Tibial artery (tissue), 4 donors: ENCODE measurements at regions not wholly inside any gene's neighbourhood (a gene's known extent, or its start where the extent isn't known, plus 50 kb on each side); places are given as distances from the start of the nearest gene placed in this dataset.

Experiments
- DNase-seq, 2 donors: peaks; one replicate each; pipeline ENCODE4 v3.0.0-alpha.2; 2019
- H3K27ac ChIP-seq, 2 donors: fragments of 200-600 bp; sonication (generic) in 1 of 2; 1 replicate in 1 of 2; 2 replicates in 1 of 2; pipeline ENCODE4 v1.5.1; 2018 to 2019; ENCODE audit warnings: mild to moderate bottlenecking in 1 of 2
- H3K27me3 ChIP-seq, 2 donors: fragments of 200-600 bp; sonication (generic) in 1 of 2; one replicate each; pipeline versions ENCODE4 v1.5.1 to v1.6.0; 2016 to 2019
- H3K36me3 ChIP-seq, 3 donors: fragments of 200-600 bp; sonication (generic) in 2 of 3; one replicate each; pipeline ENCODE4 v1.5.1; 2016 to 2019; ENCODE audit warnings: mild to moderate bottlenecking in 2 of 3
- H3K4me1 ChIP-seq, 4 donors: fragments of 200-600 bp; sonication (generic) in 2 of 4; 1 replicate in 3 of 4; 2 replicates in 1 of 4; pipeline ENCODE4 v1.5.1; 2016 to 2019
- H3K4me3 ChIP-seq, 2 donors: fragments of 200-600 bp; sonication (generic) in 1 of 2; 1 replicate in 1 of 2; 2 replicates in 1 of 2; pipeline ENCODE4 v1.5.1; 2018 to 2019; ENCODE audit warnings: mild to moderate bottlenecking in 2 of 2
- H3K9me3 ChIP-seq, 3 donors: fragments of 200-600 bp; sonication (generic) in 1 of 3; one replicate each; pipeline ENCODE4 v1.5.1; 2016 to 2019
- intact Hi-C: fragments of 100-400 bp; cut with DNase I; formaldehyde crosslinking; loops from one replicate; pipeline ENCODE4 v1.15.0; 2023; ENCODE audit warnings: low total_unique reads
- TF ChIP-seq, protein P1 (sequence below), 2 experiments: fragments of 200-600 bp in 1 of 2; fragments of 450-650 bp in 1 of 2; IDR thresholded peaks; one replicate each; pipeline ENCODE4 v1.5.1; 2017 to 2019; ENCODE audit warnings: antibody characterized with exemption in 2 of 2, mild to moderate bottlenecking in 1 of 2, moderate library complexity in 1 of 2

DNA sequence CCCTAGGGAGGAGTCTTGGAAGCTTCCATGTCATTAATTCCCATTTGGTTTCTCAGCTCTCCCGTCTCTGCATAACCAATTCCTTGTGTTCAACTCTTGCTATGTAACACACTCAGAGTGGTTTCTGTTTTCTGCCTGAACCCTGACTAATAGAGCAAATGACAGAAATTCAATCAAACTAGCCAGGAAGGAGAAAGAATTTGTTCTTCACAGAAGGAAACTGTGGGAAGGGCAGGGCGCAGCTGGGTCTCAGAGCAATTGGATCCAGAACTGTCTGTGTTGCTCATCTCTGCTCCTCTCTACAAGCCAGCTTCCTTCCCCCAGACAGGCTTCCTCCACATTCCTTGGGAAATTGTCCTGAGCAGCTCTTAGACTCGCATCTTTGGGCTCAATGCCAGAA is 269.8 kb downstream of the TNS1 start:
- H3K9me3 ChIP-seq, result no peaks in the 10 kb centered on the region
- H3K4me1 ChIP-seq, result peaks cover 6 to 94% (median 24%) of the 10 kb centered on the region in 4 donors
- intact Hi-C loops, result no loop called here
- H3K27ac ChIP-seq, result peak overlapping the region in 1 of 2 donors; percentile 46
- H3K4me3 ChIP-seq, result no peak overlapping the region
- TF ChIP-seq, protein P1, sequence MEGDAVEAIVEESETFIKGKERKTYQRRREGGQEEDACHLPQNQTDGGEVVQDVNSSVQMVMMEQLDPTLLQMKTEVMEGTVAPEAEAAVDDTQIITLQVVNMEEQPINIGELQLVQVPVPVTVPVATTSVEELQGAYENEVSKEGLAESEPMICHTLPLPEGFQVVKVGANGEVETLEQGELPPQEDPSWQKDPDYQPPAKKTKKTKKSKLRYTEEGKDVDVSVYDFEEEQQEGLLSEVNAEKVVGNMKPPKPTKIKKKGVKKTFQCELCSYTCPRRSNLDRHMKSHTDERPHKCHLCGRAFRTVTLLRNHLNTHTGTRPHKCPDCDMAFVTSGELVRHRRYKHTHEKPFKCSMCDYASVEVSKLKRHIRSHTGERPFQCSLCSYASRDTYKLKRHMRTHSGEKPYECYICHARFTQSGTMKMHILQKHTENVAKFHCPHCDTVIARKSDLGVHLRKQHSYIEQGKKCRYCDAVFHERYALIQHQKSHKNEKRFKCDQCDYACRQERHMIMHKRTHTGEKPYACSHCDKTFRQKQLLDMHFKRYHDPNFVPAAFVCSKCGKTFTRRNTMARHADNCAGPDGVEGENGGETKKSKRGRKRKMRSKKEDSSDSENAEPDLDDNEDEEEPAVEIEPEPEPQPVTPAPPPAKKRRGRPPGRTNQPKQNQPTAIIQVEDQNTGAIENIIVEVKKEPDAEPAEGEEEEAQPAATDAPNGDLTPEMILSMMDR (IDR thresholded peaks at IDR 0.05), result no peak
- H3K27me3 ChIP-seq, result no peaks in the 10 kb centered on the region
- peaks cover 11 to 28% (median 23%) of the 10 kb centered on the region in 3 donors for H3K36me3 ChIP-seq
- DNase-seq, result no peak

GRCh38 chr2:217731805-217732204 is 271.0 kb downstream of the TNS1 start:
- TF ChIP-seq, protein P1 (IDR thresholded peaks at IDR 0.05), result no peak
- H3K4me1 ChIP-seq, result peaks cover 6 to 84% (median 23%) of the 10 kb centered on the region in 4 donors
- no peak for DNase-seq
- H3K27ac ChIP-seq, result no peak overlapping the region
- intact Hi-C loops, result no loop called here
- H3K36me3 ChIP-seq, result peaks cover 8 to 29% (median 18%) of the 10 kb centered on the region in 3 donors
- no peak overlapping the region for H3K4me3 ChIP-seq
- no peaks in the 10 kb centered on the region for H3K27me3 ChIP-seq
- no peaks in the 10 kb centered on the region for H3K9me3 ChIP-seq

DNA sequence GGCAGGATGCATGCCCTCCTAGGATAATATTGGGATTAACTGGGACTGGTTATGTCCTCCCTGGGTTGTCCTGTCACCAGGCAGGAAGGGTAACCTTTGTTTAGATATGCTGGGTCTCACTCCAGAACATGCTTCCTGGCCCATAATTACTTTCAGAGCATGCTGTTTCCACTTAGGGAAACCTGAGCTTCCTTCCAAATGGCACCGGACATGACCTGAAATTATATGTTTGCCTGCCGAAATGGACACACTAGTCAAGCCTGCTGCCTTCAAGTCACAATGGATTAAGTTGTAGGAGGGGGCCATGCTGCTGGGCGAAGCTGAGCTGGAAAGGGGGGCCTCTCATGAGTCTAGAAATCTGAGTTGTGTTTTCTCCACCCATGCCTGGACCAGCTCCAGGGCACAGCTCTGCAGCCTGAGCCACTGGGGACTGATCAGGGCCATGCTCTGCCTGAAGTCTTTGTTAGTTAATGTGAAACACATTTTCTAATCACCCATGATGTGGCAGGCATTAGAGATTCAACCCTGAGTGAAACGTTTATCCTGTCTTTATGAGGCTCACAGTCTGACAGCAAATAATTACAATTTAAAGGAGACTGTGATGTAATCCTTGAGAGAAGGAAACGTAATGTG is 273.3 kb downstream of the TNS1 start:
- Histone ChIP-seq H3K4me3 (no peak overlapping the region), H3K9me3 (no peaks in the 10 kb centered on the region), H3K27ac (peak overlapping the region; percentile 27 to 47), H3K36me3 (peaks cover 19 to 23% (median 21%) of the 10 kb centered on the region in 3 donors), H3K4me1 (peaks cover 6 to 64% (median 23%) of the 10 kb centered on the region in 4 donors), H3K27me3 (no peaks in the 10 kb centered on the region)
- no peak for DNase-seq
- TF ChIP-seq, protein P1 (IDR thresholded peaks at IDR 0.05), result no peak
- intact Hi-C loops, result no loop called here

DNA sequence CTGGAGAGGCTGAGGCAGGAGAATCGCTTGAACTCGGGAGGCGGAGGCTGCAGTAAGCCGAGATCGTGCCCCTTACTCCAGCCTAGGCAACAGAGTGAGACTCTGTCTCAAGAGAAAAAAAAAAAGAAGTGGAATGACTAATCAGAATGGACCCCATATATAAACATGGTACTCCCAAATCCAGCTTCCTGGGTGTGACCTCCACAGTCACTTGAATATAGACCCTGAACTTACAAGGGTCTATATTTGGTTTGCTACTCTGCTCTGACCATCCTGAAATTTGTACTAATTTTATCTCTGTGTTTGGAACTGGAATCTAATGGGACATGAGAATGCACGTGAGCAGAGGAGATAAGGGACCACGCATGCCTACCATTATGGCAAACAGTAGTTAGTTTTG is 275.0 kb downstream of the TNS1 start:
- TF ChIP-seq, protein P1 (IDR thresholded peaks at IDR 0.05), result no peak
- DNase-seq, result no peak
- Histone ChIP-seq H3K27me3 (no peaks in the 10 kb centered on the region), H3K9me3 (no peaks in the 10 kb centered on the region), H3K27ac (peak overlapping the region in 1 of 2 donors; percentile 25), H3K4me1 (peaks cover 6 to 46% (median 23%) of the 10 kb centered on the region in 4 donors), H3K36me3 (peaks cover 10 to 23% (median 15%) of the 10 kb centered on the region in 3 donors), H3K4me3 (no peak overlapping the region)
- intact Hi-C loops, result no loop called here

DNA sequence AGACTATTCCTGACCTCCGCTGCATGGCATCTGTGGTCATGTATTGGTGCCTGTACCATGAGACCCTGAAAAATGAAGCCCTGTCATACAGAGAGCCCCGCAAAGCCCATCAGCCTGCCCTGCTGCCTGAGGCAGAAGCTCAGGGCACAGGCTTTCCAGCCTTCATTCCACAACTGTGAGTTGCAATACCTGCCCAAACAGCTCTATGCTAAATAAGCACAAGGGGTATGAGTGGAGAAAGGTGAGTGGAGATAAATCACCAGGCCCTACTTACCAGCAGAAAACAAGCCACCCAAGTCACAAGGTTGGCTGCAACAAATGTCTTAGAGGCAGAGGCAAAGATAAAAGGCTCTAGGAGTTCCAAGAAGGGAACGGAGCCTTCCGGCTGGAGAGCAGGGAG is 277.4 kb downstream of the TNS1 start:
- no peak overlapping the region for H3K27ac ChIP-seq
- H3K9me3 ChIP-seq, result no peaks in the 10 kb centered on the region
- TF ChIP-seq, protein P1 (IDR thresholded peaks at IDR 0.05), result no peak
- no peak for DNase-seq
- peaks cover 6 to 22% (median 13%) of the 10 kb centered on the region in 4 donors for H3K4me1 ChIP-seq
- intact Hi-C loops, result no loop called here
- peaks cover 23 to 27% (median 24%) of the 10 kb centered on the region in 3 donors for H3K36me3 ChIP-seq
- H3K4me3 ChIP-seq, result no peak overlapping the region
- no peaks in the 10 kb centered on the region for H3K27me3 ChIP-seq
